ENCODE measurements at regions not wholly inside any gene's neighbourhood (a gene's known extent, or its start where the extent isn't known, plus 50 kb on each side); places are given as distances from the start of the nearest gene placed in this dataset.

GRCh38 chr13:29943686-29944085 is 93.3 kb upstream of the UBL3 start:
- no peak for TF ChIP-seq EZH2 (IDR thresholded peaks at IDR 0.05; ENCODE audit: borderline replicate concordance, insufficient read depth, low read depth, low read length, poor library complexity, severe bottlenecking)
- TF ChIP-seq, protein P1, sequence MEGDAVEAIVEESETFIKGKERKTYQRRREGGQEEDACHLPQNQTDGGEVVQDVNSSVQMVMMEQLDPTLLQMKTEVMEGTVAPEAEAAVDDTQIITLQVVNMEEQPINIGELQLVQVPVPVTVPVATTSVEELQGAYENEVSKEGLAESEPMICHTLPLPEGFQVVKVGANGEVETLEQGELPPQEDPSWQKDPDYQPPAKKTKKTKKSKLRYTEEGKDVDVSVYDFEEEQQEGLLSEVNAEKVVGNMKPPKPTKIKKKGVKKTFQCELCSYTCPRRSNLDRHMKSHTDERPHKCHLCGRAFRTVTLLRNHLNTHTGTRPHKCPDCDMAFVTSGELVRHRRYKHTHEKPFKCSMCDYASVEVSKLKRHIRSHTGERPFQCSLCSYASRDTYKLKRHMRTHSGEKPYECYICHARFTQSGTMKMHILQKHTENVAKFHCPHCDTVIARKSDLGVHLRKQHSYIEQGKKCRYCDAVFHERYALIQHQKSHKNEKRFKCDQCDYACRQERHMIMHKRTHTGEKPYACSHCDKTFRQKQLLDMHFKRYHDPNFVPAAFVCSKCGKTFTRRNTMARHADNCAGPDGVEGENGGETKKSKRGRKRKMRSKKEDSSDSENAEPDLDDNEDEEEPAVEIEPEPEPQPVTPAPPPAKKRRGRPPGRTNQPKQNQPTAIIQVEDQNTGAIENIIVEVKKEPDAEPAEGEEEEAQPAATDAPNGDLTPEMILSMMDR (IDR thresholded peaks at IDR 0.05) = no peak
- no peak overlapping the region for H3K27ac ChIP-seq (ENCODE audit: low read length in 2 of 2)
- Mint-ChIP-seq H3K27me3 (peaks cover 2% of the 10 kb centered on the region), H3K9me3 (ENCODE audit: insufficient read depth) (no peaks in the 10 kb centered on the region), H3K27ac (no peak overlapping the region), H3K4me1 (no peaks in the 10 kb centered on the region), H3K4me3 (no peak overlapping the region)
- H3K9ac ChIP-seq (ENCODE audit: low read length) = no peak overlapping the region
- H3K4me1 ChIP-seq (ENCODE audit: control insufficient read depth in 2 of 2, insufficient read depth in 2 of 2, low read length in 2 of 2) = no peaks in the 10 kb centered on the region
- H3K4me2 ChIP-seq (replicated peaks; ENCODE audit: low read depth, low read length, poor library complexity, severe bottlenecking) = no peak overlapping the region
- ChIA-PET POLR2A (no interaction called here), CTCF (no interaction called here)
- H3K27me3 ChIP-seq (replicated peaks in 1 of 4; ENCODE audit: control extremely low read depth in 1 of 4, control insufficient read depth in 3 of 4, insufficient read depth in 4 of 4, low read length in 3 of 4) = no peaks in the 10 kb centered on the region
- intact Hi-C loops (cut with micrococcal nuclease) = no loop called here
- ATAC-seq (ENCODE audit: low read depth) (no peak), DNase-seq (no peak)
- no peaks in the 10 kb centered on the region for H3K9me3 ChIP-seq (ENCODE audit: control extremely low read depth in 1 of 3, control insufficient read depth in 2 of 3, insufficient read depth in 1 of 3, low read length in 2 of 3)
- H2AFZ ChIP-seq (ENCODE audit: insufficient read depth, low read depth, low read length, poor library complexity, severe bottlenecking) = no peak overlapping the region
- no peak overlapping the region for H3K4me3 ChIP-seq (ENCODE audit: control extremely low read depth in 1 of 5, extremely low read depth in 1 of 5, insufficient read depth in 1 of 5, low read depth in 2 of 5, low read length in 4 of 5)
- H3K79me2 ChIP-seq (ENCODE audit: control insufficient read depth, insufficient read depth, low read length) = no peaks in the 10 kb centered on the region
- no peaks in the 10 kb centered on the region for H4K20me1 ChIP-seq (ENCODE audit: control insufficient read depth, insufficient read depth, low read length, poor library complexity, severe bottlenecking)
- H3K36me3 ChIP-seq (replicated peaks in 1 of 2; ENCODE audit: control extremely low read depth in 1 of 2, control insufficient read depth in 1 of 2, extremely low read depth in 1 of 2, insufficient read depth in 2 of 2, low read length in 1 of 2) = no peaks in the 10 kb centered on the region
- 72% methylated on average over 6 of the region's 8 CpGs for WGBS (ENCODE audit: insufficient coverage)

GRCh38 chr13:29943273-29943672 is 92.9 kb upstream of the UBL3 start:
- no peaks in the 10 kb centered on the region for H3K36me3 ChIP-seq (replicated peaks in 1 of 2; ENCODE audit: control extremely low read depth in 1 of 2, control insufficient read depth in 1 of 2, extremely low read depth in 1 of 2, insufficient read depth in 2 of 2, low read length in 1 of 2)
- no peak overlapping the region for H2AFZ ChIP-seq (ENCODE audit: insufficient read depth, low read depth, low read length, poor library complexity, severe bottlenecking)
- H3K27ac Mint-ChIP-seq = no peak overlapping the region
- H3K4me1 Mint-ChIP-seq = no peaks in the 10 kb centered on the region
- H4K20me1 ChIP-seq (ENCODE audit: control insufficient read depth, insufficient read depth, low read length, poor library complexity, severe bottlenecking) = no peaks in the 10 kb centered on the region
- no peak overlapping the region for H3K9ac ChIP-seq (ENCODE audit: low read length)
- H3K9me3 ChIP-seq (ENCODE audit: control extremely low read depth in 1 of 3, control insufficient read depth in 2 of 3, insufficient read depth in 1 of 3, low read length in 2 of 3) = no peaks in the 10 kb centered on the region
- H3K4me2 ChIP-seq (replicated peaks; ENCODE audit: low read depth, low read length, poor library complexity, severe bottlenecking) = no peak overlapping the region
- TF ChIP-seq EZH2 (IDR thresholded peaks at IDR 0.05; ENCODE audit: borderline replicate concordance, insufficient read depth, low read depth, low read length, poor library complexity, severe bottlenecking) = no peak
- TF ChIP-seq, protein P1 (IDR thresholded peaks at IDR 0.05) = no peak
- ChIA-PET POLR2A (no interaction called here), CTCF (interaction anchor here (5.1 kb wide), 1 partner anchor 19 kb away, joined by 25 read pairs; no protein-coding TSS in a partner anchor)
- no peak for DNase-seq
- intact Hi-C loops (cut with micrococcal nuclease) = no loop called here
- WGBS (ENCODE audit: insufficient coverage) = 75% methylated on average over 1 of the region's 2 CpGs
- no peaks in the 10 kb centered on the region for H3K79me2 ChIP-seq (ENCODE audit: control insufficient read depth, insufficient read depth, low read length)
- ATAC-seq (ENCODE audit: low read depth) = no peak
- no peak overlapping the region for H3K27ac ChIP-seq (ENCODE audit: low read length in 2 of 2)
- H3K4me3 ChIP-seq (ENCODE audit: control extremely low read depth in 1 of 5, extremely low read depth in 1 of 5, insufficient read depth in 1 of 5, low read depth in 2 of 5, low read length in 4 of 5) = no peak overlapping the region
- H3K4me3 Mint-ChIP-seq = no peak overlapping the region
- no peaks in the 10 kb centered on the region for H3K4me1 ChIP-seq (ENCODE audit: control insufficient read depth in 2 of 2, insufficient read depth in 2 of 2, low read length in 2 of 2)
- no peaks in the 10 kb centered on the region for H3K9me3 Mint-ChIP-seq (ENCODE audit: insufficient read depth)
- H3K27me3 Mint-ChIP-seq = peaks cover 2% of the 10 kb centered on the region
- H3K27me3 ChIP-seq (replicated peaks in 1 of 4; ENCODE audit: control extremely low read depth in 1 of 4, control insufficient read depth in 3 of 4, insufficient read depth in 4 of 4, low read length in 3 of 4) = no peaks in the 10 kb centered on the region

All from B cell (primary cell).